CD4-positive, alpha-beta memory T cell (primary cell): ENCODE measurements at regions not wholly inside any gene's neighbourhood (a gene's known extent, or its start where the extent isn't known, plus 50 kb on each side); places are given as distances from the start of the nearest gene placed in this dataset.

Experiments
- CTCF ChIA-PET: fragments of 350-600 bp; sonication (Branson Sonifier 250); formaldehyde crosslinking; loops from one replicate; lab custom pipeline; 2021; ENCODE audit warnings: inconsistent platforms; ENCODE audit not compliant: partially characterized antibody; lab: Charles Lee
- POLR2A ChIA-PET: fragments of 350-600 bp; sonication (Branson Sonifier 250); formaldehyde crosslinking; loops from one replicate; lab custom pipeline; 2021; ENCODE audit not compliant: partially characterized antibody; lab: Charles Lee
- DNase-seq, 5 donors: peaks; one replicate each; pipeline versions ENCODE4 v3.0.0 to v3.0.0-alpha.2; 2020 to 2022; ENCODE audit warnings: mixed read lengths in 1 of 5
- H3K27ac ChIP-seq: one replicate; pipeline ENCODE4 v1.7.0; 2013; ENCODE audit warnings: low read depth, low read length
- H3K27me3 ChIP-seq: 2 replicates; pipeline ENCODE4 v1.7.0; 2013; ENCODE audit warnings: mild to moderate bottlenecking, low read length, moderate library complexity; ENCODE audit not compliant: insufficient read depth
- H3K36me3 ChIP-seq: 2 replicates; pipeline ENCODE4 v1.7.0; 2013; ENCODE audit warnings: mild to moderate bottlenecking, low read length, moderate library complexity; ENCODE audit not compliant: insufficient read depth
- H3K4me1 ChIP-seq: 2 replicates; pipeline ENCODE4 v1.7.0; 2013; ENCODE audit warnings: mild to moderate bottlenecking, low read length, moderate library complexity; ENCODE audit not compliant: insufficient read depth
- H3K4me3 ChIP-seq, 2 donors: one replicate each; pipeline ENCODE4 v1.7.0; 2013; ENCODE audit warnings: low read length in 2 of 2, mild to moderate bottlenecking in 1 of 2
- H3K9me3 ChIP-seq, 2 donors: one replicate each; pipeline ENCODE4 v1.7.0; 2013; ENCODE audit warnings: low read length in 2 of 2, control low read depth in 1 of 2; ENCODE audit not compliant: control insufficient read depth in 1 of 2
- H3K27ac Mint-ChIP-seq, 7 donors: one replicate each; pipeline ENCODE4 v1.8.0; 2020 to 2021; ENCODE audit warnings: mixed read lengths in 7 of 7, mild to moderate bottlenecking in 6 of 7, inconsistent platforms in 3 of 7, moderate library complexity in 3 of 7
- H3K27me3 Mint-ChIP-seq, 2 donors: one replicate each; pipeline ENCODE4 v1.8.0; 2020 to 2021; ENCODE audit warnings: mixed read lengths in 2 of 2
- H3K36me3 Mint-ChIP-seq, 2 donors: one replicate each; pipeline ENCODE4 v1.8.0; 2020 to 2021; ENCODE audit warnings: mixed read lengths in 2 of 2, inconsistent platforms in 1 of 2, mild to moderate bottlenecking in 1 of 2
- H3K4me1 Mint-ChIP-seq, 4 donors: one replicate each; pipeline ENCODE4 v1.8.0; 2020 to 2021; ENCODE audit warnings: mixed read lengths in 4 of 4, mild to moderate bottlenecking in 1 of 4
- H3K4me3 Mint-ChIP-seq, 8 donors: one replicate each; pipeline ENCODE4 v1.8.0; 2020 to 2021; ENCODE audit warnings: mixed read lengths in 8 of 8, mild to moderate bottlenecking in 7 of 8, moderate library complexity in 6 of 8, inconsistent platforms in 3 of 8
- H3K9me3 Mint-ChIP-seq, 8 donors: one replicate each; pipeline ENCODE4 v1.8.0; 2020 to 2021; ENCODE audit warnings: mixed read lengths in 8 of 8, mild to moderate bottlenecking in 5 of 8, inconsistent platforms in 3 of 8, moderate library complexity in 1 of 8
- intact Hi-C: fragments of 100-400 bp; cut with micrococcal nuclease; formaldehyde crosslinking; loops from one replicate; pipeline ENCODE4 v1.15.1; 2023

DNA sequence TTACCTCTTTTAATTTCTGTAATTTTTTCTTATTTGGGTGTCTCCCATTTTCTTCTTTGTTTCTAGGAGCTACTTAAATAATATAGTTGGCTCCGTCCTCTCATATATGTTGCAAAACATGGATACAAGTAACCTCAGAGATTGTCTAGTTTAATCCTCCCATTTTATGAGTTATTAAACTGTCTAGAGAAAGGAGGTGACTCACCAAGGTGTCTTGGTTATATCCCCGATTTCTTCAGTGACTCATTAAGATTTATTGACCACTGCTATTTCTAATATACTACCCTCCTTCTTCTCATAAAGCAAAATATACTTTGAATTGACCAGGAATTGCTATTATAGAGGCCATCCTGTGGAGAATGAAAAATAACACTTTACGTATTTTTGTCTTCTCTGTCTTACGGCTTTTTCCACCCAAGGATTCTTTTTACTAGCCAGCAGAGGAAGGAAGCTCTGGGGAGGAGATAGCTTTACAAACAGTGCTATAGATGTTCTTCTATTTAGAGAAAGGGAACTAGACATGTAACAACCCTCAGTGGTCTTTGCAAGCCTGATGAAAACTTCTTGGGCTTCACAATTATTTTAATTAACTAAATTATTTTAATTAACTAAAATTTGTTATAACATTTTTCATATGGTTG is 300.4 kb upstream of the TNP1 start:
- H3K4me3 ChIP-seq, result no peak overlapping the region
- no peaks in the 10 kb centered on the region for H3K9me3 ChIP-seq
- no peak overlapping the region for H3K27ac ChIP-seq
- peaks cover 0 to 3% (median 0%) of the 10 kb centered on the region in 8 donors for H3K9me3 Mint-ChIP-seq
- no peaks in the 10 kb centered on the region for H3K36me3 Mint-ChIP-seq
- no peaks in the 10 kb centered on the region for H3K27me3 ChIP-seq
- no peaks in the 10 kb centered on the region for H3K4me1 ChIP-seq
- H3K27ac Mint-ChIP-seq, result no peak overlapping the region
- intact Hi-C loops, result no loop called here
- CTCF ChIA-PET, result no interaction called here
- no peaks in the 10 kb centered on the region for H3K36me3 ChIP-seq
- H3K4me1 Mint-ChIP-seq, result peaks cover 10 to 22% (median 15%) of the 10 kb centered on the region in 4 donors
- no peaks in the 10 kb centered on the region for H3K27me3 Mint-ChIP-seq
- no peak overlapping the region for H3K4me3 Mint-ChIP-seq
- POLR2A ChIA-PET, result no interaction called here
- no peak for DNase-seq

DNA sequence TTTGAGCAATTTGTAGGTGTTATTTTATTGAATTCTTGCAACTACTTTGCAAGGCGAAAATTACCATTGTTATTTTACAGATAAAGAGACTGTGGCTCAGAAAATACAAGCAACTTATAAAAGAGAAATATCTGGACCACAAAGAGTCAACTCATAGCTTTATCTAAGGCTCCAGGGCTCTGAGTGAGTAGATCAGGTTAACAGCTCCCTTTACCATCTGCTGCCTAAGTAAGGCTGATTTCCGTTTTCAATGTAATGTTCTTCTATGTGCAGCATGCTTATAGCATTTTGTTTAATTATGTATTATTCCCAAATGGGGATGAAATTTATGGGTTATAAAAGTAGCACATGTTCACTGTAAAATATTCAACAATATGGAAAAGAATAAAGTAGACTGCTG is 299.1 kb upstream of the TNP1 start:
- Histone ChIP-seq H3K4me1 (no peaks in the 10 kb centered on the region), H3K36me3 (no peaks in the 10 kb centered on the region), H3K4me3 (no peak overlapping the region), H3K9me3 (no peaks in the 10 kb centered on the region), H3K27me3 (no peaks in the 10 kb centered on the region), H3K27ac (no peak overlapping the region)
- Mint-ChIP-seq H3K9me3 (peaks cover 0 to 3% (median 0%) of the 10 kb centered on the region in 8 donors), H3K4me3 (no peak overlapping the region), H3K36me3 (no peaks in the 10 kb centered on the region), H3K27ac (no peak overlapping the region), H3K4me1 (peaks cover 10 to 22% (median 14%) of the 10 kb centered on the region in 4 donors), H3K27me3 (no peaks in the 10 kb centered on the region)
- ChIA-PET CTCF (no interaction called here), POLR2A (no interaction called here)
- no peak for DNase-seq
- intact Hi-C loops, result no loop called here

DNA sequence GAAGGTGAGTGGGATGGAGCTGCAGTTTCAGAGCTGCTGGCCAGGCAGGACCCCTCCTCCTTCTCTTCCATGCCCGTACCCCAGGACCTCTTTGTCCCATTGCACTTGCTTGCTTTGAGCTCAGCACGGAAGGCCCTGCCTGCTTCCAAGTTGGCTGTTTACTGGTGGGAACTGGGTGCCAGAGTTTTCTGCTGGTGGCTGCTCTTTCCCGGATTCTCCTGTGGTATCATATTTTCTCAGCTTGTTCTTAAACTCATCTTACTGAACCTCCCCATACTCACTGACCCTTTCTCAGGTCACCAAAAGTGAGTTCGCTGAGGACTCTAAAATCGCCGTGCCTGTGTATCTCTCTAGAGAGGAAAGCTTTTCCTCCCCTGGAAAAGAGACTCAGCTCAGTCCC is 297.7 kb upstream of the TNP1 start:
- CTCF ChIA-PET, result no interaction called here
- H3K9me3 Mint-ChIP-seq, result peaks cover 0 to 3% (median 0%) of the 10 kb centered on the region in 8 donors
- intact Hi-C loops, result no loop called here

DNA sequence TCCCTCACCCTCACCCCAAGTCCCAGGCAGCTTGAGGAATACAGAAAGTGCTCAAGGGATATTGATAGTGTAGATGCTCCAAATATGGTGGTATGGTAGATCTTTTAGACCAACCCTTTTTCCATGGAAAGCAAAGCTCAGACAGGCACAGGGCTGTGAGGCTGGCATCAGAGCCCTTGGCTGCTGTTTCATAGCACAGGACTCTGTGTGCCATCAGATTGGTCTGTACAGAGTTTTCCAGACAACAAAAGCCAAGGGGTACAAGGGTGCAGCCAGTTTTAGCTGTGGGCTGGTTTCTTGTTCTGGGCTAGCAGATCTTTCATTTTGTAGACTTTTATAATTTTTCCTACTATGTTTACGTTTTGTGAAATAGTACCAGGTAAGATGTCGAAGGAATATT is 296.9 kb upstream of the TNP1 start:
- Mint-ChIP-seq H3K4me1 (peaks cover 4 to 7% (median 6%) of the 10 kb centered on the region in 4 donors), H3K27ac (no peak overlapping the region), H3K9me3 (peaks cover 0 to 3% (median 0%) of the 10 kb centered on the region in 8 donors), H3K36me3 (no peaks in the 10 kb centered on the region), H3K27me3 (no peaks in the 10 kb centered on the region), H3K4me3 (no peak overlapping the region)
- DNase-seq, result no peak
- Histone ChIP-seq H3K9me3 (no peaks in the 10 kb centered on the region), H3K4me3 (no peak overlapping the region), H3K27me3 (no peaks in the 10 kb centered on the region), H3K36me3 (no peaks in the 10 kb centered on the region), H3K27ac (no peak overlapping the region), H3K4me1 (no peaks in the 10 kb centered on the region)
- ChIA-PET CTCF (no interaction called here), POLR2A (no interaction called here)
- intact Hi-C loops, result no loop called here

More for the DNA sequence above, 297.7 kb upstream of the TNP1 start:
- no peak for DNase-seq
- POLR2A ChIA-PET, result no interaction called here
- Histone ChIP-seq H3K4me1 (no peaks in the 10 kb centered on the region), H3K27me3 (no peaks in the 10 kb centered on the region), H3K4me3 (no peak overlapping the region), H3K27ac (no peak overlapping the region), H3K36me3 (no peaks in the 10 kb centered on the region), H3K9me3 (no peaks in the 10 kb centered on the region)
- no peaks in the 10 kb centered on the region for H3K36me3 Mint-ChIP-seq
- H3K27me3 Mint-ChIP-seq, result no peaks in the 10 kb centered on the region
- peaks cover 10 to 14% (median 11%) of the 10 kb centered on the region in 4 donors for H3K4me1 Mint-ChIP-seq
- no peak overlapping the region for H3K4me3 Mint-ChIP-seq
- no peak overlapping the region for H3K27ac Mint-ChIP-seq

DNA sequence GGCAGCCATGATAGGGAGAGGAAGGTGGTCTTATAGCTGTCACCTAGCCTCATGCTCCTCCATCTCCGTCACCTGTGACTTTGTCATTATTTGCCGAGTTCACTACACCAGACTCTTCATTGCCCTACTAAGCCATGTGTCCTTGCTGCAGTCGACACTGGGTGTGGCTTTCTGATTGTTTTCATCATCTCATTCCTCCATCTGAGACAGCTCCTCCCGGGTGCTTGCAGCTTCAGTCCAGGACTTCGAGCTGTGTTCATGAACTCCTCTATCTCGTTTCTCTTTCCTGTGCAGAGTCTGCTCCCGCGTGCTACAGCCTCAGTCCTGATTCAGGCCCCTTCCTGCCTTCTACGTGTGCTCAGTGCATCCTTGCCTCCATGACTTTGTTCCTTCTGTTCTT is 295.1 kb upstream of the TNP1 start:
- Histone ChIP-seq H3K4me3 (no peak overlapping the region), H3K36me3 (no peaks in the 10 kb centered on the region), H3K27ac (no peak overlapping the region), H3K4me1 (no peaks in the 10 kb centered on the region), H3K9me3 (no peaks in the 10 kb centered on the region), H3K27me3 (no peaks in the 10 kb centered on the region)
- no peak overlapping the region for H3K27ac Mint-ChIP-seq
- H3K4me3 Mint-ChIP-seq, result no peak overlapping the region
- ChIA-PET CTCF (no interaction called here), POLR2A (no interaction called here)
- intact Hi-C loops, result no loop called here
- H3K27me3 Mint-ChIP-seq, result no peaks in the 10 kb centered on the region
- H3K4me1 Mint-ChIP-seq, result no peaks in the 10 kb centered on the region
- DNase-seq, result no peak
- H3K36me3 Mint-ChIP-seq, result no peaks in the 10 kb centered on the region
- peaks cover 0 to 3% (median 0%) of the 10 kb centered on the region in 8 donors for H3K9me3 Mint-ChIP-seq

DNA sequence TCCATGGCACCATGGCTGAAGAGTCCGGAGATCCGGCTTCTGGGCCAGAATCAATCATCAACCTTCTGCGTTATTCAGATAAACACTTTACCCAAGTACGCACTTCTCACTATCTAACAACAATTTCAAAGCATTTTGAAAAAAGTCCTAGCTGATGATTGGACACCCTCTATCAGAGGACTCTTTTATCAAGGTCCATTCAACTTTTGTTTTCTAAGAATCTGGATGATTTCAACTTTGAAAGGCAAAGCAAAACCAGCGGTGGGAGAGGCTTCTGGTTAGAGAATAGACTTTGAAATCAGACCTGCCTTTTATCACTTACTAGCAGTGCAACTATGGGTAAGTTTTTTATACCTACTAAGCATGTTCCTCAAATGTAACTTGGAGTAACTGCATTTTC is 293.6 kb upstream of the TNP1 start:
- POLR2A ChIA-PET, result no interaction called here
- intact Hi-C loops, result no loop called here
- no peak overlapping the region for H3K27ac ChIP-seq

DNA sequence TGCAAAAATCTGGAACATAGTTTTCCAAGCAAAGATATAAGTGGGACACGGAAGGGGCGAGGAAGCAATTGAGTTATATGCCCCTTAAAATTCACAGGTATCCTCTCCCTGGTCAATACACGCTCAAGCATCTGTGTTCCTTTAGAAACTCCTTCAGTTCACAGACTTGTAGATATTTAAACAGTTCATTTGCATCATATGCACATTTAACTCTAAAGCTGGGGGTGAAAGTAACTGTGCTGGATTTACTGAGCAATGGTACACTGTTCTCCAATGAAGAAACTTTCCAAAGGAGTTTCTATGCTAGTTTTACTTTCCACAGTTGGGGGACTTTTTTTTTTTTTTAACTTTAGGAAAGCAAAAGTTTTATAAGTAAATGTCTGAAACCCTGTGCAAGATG is 293.0 kb upstream of the TNP1 start:
- CTCF ChIA-PET, result no interaction called here
- no peaks in the 10 kb centered on the region for H3K4me1 ChIP-seq
- no peak overlapping the region for H3K27ac ChIP-seq
- no peaks in the 10 kb centered on the region for H3K9me3 ChIP-seq
- no peak for DNase-seq
- H3K9me3 Mint-ChIP-seq, result peaks cover 0 to 8% (median 0%) of the 10 kb centered on the region in 8 donors
- no peaks in the 10 kb centered on the region for H3K27me3 ChIP-seq
- peaks cover 0 to 2% of the 10 kb centered on the region in 2 donors for H3K27me3 Mint-ChIP-seq
- intact Hi-C loops, result no loop called here
- no peaks in the 10 kb centered on the region for H3K36me3 Mint-ChIP-seq
- no peak overlapping the region for H3K4me3 Mint-ChIP-seq
- no peaks in the 10 kb centered on the region for H3K4me1 Mint-ChIP-seq
- POLR2A ChIA-PET, result no interaction called here
- H3K4me3 ChIP-seq, result no peak overlapping the region
- H3K36me3 ChIP-seq, result no peaks in the 10 kb centered on the region
- no peak overlapping the region for H3K27ac Mint-ChIP-seq

More for the DNA sequence above, 293.6 kb upstream of the TNP1 start:
- Histone ChIP-seq H3K4me3 (no peak overlapping the region), H3K9me3 (no peaks in the 10 kb centered on the region), H3K4me1 (no peaks in the 10 kb centered on the region), H3K36me3 (no peaks in the 10 kb centered on the region), H3K27me3 (no peaks in the 10 kb centered on the region)
- peaks cover 0 to 5% (median 0%) of the 10 kb centered on the region in 8 donors for H3K9me3 Mint-ChIP-seq
- no peak overlapping the region for H3K4me3 Mint-ChIP-seq
- no peaks in the 10 kb centered on the region for H3K4me1 Mint-ChIP-seq
- DNase-seq, result no peak
- no peaks in the 10 kb centered on the region for H3K36me3 Mint-ChIP-seq
- CTCF ChIA-PET, result no interaction called here
- H3K27me3 Mint-ChIP-seq, result no peaks in the 10 kb centered on the region
- H3K27ac Mint-ChIP-seq, result no peak overlapping the region
